Inflammatory macrophage treated with lipopolysaccharide for 1 hour (primary cell): ENCODE measurements at regions not wholly inside any gene's neighbourhood (a gene's known extent, or its start where the extent isn't known, plus 50 kb on each side); places are given as distances from the start of the nearest gene placed in this dataset.
"Not testable (repeated sequence)": the region's sequence is repeated elsewhere in the genome, so short reads cannot be mapped to it uniquely, and the experiment has no call there.

Experiments used
- DNase-seq, 2 donors: peaks; one replicate each; pipeline ENCODE4 v3.0.0-alpha.2; 2020 to 2022

GRCh38 chr3:182420741-182421140 lies 372.6 kb upstream of the ATP11B start:
- DNase-seq, result no peak

GRCh38 chr3:182424006-182424405 lies 369.3 kb upstream of the ATP11B start:
- DNase-seq, result no peak

- not testable (repeated sequence) for DNase-seq
These were observed 367.2 kb upstream of the ATP11B start for GRCh38 chr3:182425926-182426718.

GRCh38 chr3:182431972-182432371 lies 361.3 kb upstream of the ATP11B start:
- not testable (repeated sequence) for DNase-seq

- DNase-seq, result no peak
These were observed 357.4 kb upstream of the ATP11B start for GRCh38 chr3:182435860-182436259.

- no peak for DNase-seq
These were observed 356.8 kb upstream of the ATP11B start for GRCh38 chr3:182436547-182436946.

- no peak for DNase-seq
These were observed 354.9 kb upstream of the ATP11B start for GRCh38 chr3:182438398-182438797.

GRCh38 chr3:182440101-182440500 lies 353.2 kb upstream of the ATP11B start:
- no peak for DNase-seq

- DNase-seq, result no peak
These were observed 347.7 kb upstream of the ATP11B start for GRCh38 chr3:182445576-182445975.

- no peak for DNase-seq
These were observed 342.1 kb upstream of the ATP11B start for GRCh38 chr3:182450942-182451787.

GRCh38 chr3:182451871-182452270 lies 341.4 kb upstream of the ATP11B start:
- no peak for DNase-seq

- DNase-seq, result no peak
These were observed 338.3 kb upstream of the ATP11B start for GRCh38 chr3:182455011-182455410.

GRCh38 chr3:182460303-182460702 lies 333.0 kb upstream of the ATP11B start:
- DNase-seq, result no peak

- DNase-seq, result no peak
These were observed 331.2 kb upstream of the ATP11B start for GRCh38 chr3:182462152-182462551.

- DNase-seq, result no peak
These were observed 328.7 kb upstream of the ATP11B start for GRCh38 chr3:182464513-182465145.

- DNase-seq, result no peak
These were observed 327.8 kb upstream of the ATP11B start for GRCh38 chr3:182465301-182466185.

GRCh38 chr3:182469086-182469485 lies 324.2 kb upstream of the ATP11B start:
- DNase-seq, result no peak

- DNase-seq, result no peak
These were observed 323.1 kb upstream of the ATP11B start for GRCh38 chr3:182470187-182470586.

- no peak for DNase-seq
These were observed 320.1 kb upstream of the ATP11B start for GRCh38 chr3:182473191-182473710.

GRCh38 chr3:182478369-182478768 lies 314.9 kb upstream of the ATP11B start:
- no peak for DNase-seq

- no peak for DNase-seq
These were observed 313.6 kb upstream of the ATP11B start for GRCh38 chr3:182479419-182480336.
